ENCODE measurements at regions not wholly inside any gene's neighbourhood (a gene's known extent, or its start where the extent isn't known, plus 50 kb on each side); places are given as distances from the start of the nearest gene placed in this dataset.

DNA sequence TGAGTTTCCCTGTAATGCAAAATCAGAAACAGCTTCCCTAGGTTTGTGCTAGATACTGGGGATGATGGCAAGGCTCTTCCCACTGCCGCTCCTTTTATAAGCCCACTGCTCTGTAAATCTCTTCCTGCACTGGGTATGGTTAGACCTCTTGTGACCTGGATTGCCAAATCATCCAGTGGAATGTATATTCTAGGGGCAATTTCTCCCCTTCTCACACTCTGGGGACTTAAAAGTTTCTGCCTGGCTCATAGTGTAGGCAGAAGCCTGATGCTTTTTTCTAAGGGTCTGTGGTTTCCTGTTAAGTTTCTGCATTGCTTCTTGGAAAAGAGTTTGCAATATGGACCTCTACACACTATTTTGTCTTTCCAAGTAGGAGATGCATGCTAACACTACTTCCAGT, 1582.0 kb upstream of the PCDH20 start:
- DNase-seq = no peak

GRCh38 chr13:62997038-62997599, 1581.5 kb upstream of the PCDH20 start:
- no peak for DNase-seq

DNA sequence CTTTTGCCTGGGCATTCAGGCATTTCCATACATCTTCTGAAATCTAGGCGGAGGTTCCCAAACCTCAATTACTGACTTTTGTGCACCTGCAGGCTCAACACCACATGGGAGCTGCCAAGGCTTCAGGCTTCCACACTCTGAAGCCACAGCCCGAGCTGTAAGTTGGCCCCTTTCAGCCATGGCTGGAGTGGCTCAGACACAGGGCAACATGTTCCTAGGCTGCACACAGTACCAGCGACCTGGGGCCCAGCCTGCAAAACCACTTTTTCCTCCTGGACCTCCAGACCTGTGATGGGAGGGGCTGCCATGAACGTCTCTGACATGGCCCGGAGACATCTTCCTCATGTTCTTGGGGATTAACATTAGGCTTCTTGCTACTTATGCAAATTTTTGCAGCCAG, 1558.2 kb upstream of the PCDH20 start:
- no peak for DNase-seq

- no peak for DNase-seq
Measured at GRCh38 chr13:62964522-62964921, 1548.9 kb upstream of the PCDH20 start.

GRCh38 chr13:62960723-62961122, 1545.1 kb upstream of the PCDH20 start:
- DNase-seq = no peak

- no peak for DNase-seq
Measured at GRCh38 chr13:62933809-62934208, 1518.2 kb upstream of the PCDH20 start.

DNA sequence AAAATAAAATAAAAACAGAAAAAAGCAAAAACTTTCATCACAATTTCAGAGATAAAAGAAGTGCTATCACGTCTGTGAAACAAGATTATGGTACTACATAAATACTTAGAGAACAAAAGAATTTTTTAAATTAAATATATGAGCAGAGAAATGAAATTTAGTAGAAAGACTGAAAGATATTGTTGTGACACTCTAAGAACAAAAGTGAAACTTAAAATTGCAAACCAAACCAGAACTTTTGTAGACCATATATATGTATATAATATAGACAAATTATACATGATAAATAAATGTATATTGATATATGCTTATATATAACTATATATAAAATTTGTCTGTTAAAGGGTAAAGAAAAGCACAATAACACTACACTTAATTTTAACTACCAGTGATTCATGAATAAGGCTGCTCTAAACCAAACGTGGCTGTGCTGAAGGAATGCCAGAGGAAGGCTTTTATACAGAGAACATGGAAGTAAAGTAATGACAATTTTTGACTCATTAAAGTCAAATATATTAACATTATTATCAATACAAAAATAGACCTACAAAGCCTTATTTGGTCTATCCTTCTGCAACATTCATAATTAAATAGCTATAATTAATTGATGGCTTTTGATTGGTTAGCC, 1516.7 kb upstream of the PCDH20 start:
- DNase-seq = no peak

DNA sequence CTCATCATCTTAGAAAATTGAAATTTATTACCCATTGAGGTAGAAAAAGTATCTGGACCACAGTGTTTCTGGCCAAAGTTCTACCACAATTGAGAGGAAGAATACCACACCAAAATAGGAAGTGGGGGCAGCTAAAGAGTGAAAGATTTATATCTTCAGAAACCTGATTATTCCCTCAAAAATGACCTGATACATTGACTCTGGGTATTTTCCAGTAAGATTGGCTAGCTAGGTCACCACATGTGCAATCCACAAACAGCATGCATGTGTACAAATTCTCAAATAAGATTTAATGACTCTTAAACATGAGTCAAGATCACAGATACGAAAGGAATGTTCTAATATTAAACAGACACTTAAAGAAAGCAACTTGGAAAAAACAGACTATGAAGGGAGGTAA, 1516.2 kb upstream of the PCDH20 start:
- no peak for DNase-seq

GRCh38 chr13:62924395-62924794, 1508.7 kb upstream of the PCDH20 start:
- no peak for DNase-seq

DNA sequence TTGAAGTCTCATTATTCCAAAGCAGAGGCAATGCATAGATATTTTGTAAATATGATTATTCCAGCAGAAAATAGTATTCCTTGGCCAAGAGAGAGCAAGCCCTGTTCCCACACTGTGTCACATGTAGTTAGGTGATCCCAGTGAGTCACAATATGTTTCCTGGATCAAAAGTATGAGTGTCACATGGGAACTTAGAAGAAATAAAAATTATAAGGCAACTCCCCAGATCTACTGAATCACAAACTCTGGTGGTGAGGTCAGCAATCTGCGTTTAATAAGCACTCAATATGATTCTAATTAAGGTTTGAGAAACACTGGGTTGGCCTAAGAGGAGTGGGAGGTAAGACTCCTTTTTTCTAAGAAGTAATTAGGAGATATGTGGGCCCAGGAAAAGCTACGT, 1504.5 kb upstream of the PCDH20 start:
- DNase-seq = no peak

GRCh38 chr13:62919491-62919890, 1503.8 kb upstream of the PCDH20 start:
- DNase-seq = no peak

GRCh38 chr13:62910541-62911060, 1495.0 kb upstream of the PCDH20 start:
- DNase-seq = no peak

DNA sequence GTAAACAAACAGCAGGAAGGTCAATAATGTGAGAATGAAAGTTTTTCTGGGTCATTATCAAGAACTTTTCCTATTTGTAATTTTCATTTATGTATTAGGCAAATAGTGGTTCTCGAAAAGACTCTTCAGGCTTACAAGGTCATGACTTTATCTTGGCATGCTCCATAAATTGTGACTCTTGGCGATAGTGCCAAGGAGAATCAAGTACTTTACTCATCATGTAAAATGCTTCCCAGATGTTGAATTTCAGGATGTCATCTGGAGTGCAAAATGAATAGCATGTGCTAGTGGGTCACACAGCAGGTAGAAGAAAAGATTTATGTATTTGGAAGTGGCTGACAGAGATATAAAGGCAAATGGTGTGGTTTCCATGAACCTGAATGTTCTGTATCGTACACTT, 1492.7 kb upstream of the PCDH20 start:
- DNase-seq = no peak

DNA sequence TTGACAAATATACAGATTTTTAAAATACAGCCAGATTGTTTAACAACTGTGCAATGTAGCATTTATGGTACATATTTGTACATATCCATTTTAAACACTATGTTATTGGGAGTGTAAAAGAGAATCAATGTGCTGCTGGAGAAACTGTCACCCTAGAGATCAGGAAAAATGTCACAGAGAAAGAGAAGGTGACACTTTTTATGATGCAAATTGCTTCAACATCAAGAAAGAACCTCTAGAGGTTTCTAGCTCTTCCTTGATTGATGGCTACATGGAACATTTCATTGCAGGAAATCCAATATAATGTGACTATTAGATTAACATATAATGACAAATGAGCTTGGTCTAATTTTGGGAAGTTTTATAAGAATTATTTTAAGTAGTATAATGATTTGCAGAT, 1491.2 kb upstream of the PCDH20 start:
- DNase-seq = no peak

DNA sequence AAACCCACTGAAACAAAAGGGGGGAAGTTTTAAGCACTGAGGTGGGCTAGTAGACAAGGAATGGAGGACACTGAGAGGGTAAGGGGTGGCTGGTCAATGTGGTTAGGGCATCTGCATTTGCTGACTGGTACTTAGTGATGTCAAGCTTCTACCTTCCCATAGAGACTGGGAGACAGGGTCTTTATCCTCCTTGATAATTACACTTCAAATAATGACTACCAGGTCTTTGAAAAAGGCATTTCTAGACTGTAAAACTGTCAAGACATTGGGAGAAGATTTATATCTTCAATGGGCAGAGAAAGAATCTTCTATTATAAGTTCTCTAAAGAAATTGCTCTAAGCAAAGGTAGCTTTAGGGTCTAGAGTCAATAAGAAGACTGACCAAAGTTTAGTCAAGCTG, 1490.8 kb upstream of the PCDH20 start:
- no peak for DNase-seq

GRCh38 chr13:62887046-62887445, 1471.4 kb upstream of the PCDH20 start:
- no peak for DNase-seq

GRCh38 chr13:62879071-62879470, 1463.4 kb upstream of the PCDH20 start:
- no peak for DNase-seq

DNA sequence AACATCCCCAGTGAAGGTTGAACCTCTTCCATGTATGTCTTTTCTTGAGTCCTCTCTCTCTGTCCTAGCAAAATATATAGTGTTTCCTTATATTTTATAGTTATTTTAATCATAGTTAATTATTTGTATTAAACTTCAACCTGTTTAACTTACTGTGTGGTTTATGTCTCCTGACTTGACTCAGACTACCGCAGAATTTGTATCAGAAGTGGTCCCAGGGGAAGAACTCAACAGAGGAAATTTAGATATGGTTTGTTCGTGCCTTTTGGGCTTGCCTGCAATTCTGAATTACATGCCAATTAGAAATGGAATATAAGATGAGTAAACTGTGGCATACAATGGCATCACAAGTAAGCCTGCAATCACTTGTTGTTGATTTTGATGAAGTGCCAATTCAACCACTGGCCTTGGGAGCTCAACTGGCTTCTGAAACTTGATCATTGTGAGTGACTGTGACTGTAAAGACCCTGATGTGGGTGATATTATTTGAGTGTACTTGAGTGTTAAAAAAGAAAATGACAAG, 1459.5 kb upstream of the PCDH20 start:
- DNase-seq = no peak

GRCh38 chr13:62850331-62850730, 1434.7 kb upstream of the PCDH20 start:
- DNase-seq = no peak

GRCh38 chr13:62847520-62847919, 1431.9 kb upstream of the PCDH20 start:
- DNase-seq = no peak

DNA sequence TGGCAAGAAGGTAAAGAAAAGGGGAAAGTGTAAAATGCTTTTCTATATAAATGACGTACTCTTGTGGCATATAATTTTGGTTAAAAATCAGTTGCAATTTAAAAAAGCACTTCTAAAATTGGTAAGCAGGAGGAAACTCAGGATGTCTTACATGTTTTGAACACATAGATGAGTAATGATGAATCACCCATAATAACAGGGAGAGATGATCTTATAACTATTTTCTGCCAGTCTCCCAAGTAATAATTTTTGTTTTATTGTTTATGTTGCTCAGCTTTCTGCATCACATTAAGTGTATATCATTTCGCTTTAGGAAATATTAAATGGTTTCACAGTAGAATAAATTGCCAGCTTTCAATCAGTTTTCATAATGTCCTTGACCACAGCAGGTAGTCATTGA, 1430.7 kb upstream of the PCDH20 start:
- DNase-seq = no peak

- DNase-seq = no peak
Measured at GRCh38 chr13:62839338-62839737, 1423.7 kb upstream of the PCDH20 start.

- DNase-seq = no peak
Measured at GRCh38 chr13:62838929-62839328, 1423.3 kb upstream of the PCDH20 start.

DNA sequence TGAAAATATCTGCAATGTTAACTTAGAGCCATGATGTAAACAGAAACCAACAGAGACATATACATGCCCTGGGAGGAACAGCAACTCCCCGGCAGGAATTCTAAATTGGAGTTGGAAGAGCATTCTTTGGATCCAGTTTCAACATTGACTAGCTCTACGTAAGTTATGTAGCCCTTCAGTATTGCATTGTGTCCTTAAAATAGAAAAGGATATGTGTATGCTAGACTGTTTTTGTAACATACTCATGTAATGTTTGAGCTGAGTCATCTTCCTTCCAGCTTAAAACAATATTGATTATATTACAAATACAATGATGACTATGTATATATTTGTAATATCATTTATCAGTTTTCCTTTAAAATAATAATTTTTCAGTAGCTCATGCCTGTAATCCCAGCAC, 1422.2 kb upstream of the PCDH20 start:
- no peak for DNase-seq

DNA sequence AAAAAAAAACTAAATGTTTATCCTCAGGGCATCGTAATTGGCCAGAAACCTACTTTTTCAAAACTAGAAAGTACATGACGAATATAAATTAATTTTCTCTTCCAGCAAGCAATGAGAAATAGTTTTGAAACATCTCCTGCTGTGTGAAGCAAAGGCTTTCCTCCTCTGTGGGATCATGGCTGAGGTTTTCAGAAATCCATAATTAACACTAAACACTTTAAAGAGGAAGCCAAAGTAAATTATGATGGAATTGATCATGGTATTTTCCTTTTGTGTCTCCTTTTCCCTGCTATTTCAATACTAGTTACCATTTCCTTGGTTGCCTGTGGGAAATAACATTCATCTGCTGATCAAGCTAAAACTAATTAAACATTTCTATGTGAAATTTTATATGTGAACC, 1413.8 kb upstream of the PCDH20 start:
- no peak for DNase-seq

Measured in suppressor macrophage (primary cell).